ENCODE measurements at regions not wholly inside any gene's neighbourhood (a gene's known extent, or its start where the extent isn't known, plus 50 kb on each side); places are given as distances from the start of the nearest gene placed in this dataset.

DNA sequence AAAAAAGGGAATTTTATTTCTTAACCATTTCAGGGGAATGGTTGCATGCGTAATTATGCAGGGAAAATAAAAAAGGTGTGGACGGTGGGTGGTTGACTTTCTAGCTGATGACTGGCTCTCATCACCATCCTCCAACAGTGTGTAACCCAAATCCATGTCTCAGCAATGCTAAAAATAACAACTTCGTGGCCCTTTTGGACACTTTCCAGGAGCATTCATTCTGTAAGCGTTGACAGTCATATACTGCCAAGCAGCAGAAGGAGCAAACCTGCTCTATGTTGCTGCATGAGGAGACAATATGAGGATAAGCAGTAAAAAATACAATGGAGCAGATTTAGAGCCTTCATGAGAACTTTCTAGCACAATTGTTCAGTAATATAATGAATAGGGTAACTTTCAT lies 189.1 kb downstream of the ANXA2 start:
- TF ChIP-seq, protein P1, sequence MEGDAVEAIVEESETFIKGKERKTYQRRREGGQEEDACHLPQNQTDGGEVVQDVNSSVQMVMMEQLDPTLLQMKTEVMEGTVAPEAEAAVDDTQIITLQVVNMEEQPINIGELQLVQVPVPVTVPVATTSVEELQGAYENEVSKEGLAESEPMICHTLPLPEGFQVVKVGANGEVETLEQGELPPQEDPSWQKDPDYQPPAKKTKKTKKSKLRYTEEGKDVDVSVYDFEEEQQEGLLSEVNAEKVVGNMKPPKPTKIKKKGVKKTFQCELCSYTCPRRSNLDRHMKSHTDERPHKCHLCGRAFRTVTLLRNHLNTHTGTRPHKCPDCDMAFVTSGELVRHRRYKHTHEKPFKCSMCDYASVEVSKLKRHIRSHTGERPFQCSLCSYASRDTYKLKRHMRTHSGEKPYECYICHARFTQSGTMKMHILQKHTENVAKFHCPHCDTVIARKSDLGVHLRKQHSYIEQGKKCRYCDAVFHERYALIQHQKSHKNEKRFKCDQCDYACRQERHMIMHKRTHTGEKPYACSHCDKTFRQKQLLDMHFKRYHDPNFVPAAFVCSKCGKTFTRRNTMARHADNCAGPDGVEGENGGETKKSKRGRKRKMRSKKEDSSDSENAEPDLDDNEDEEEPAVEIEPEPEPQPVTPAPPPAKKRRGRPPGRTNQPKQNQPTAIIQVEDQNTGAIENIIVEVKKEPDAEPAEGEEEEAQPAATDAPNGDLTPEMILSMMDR (conservative IDR thresholded peaks at IDR 0.05; ENCODE audit: low read depth, low read length), result no peak
- no peak for TF ChIP-seq EZH2 (IDR thresholded peaks at IDR 0.05; ENCODE audit: low read length, unreplicated experiment)

Measured in PC-3 (cell line).